GM20000 (cell line): ENCODE measurements at regions not wholly inside any gene's neighbourhood (a gene's known extent, or its start where the extent isn't known, plus 50 kb on each side); places are given as distances from the start of the nearest gene placed in this dataset.
"Not testable (repeated sequence)": the region's sequence is repeated elsewhere in the genome, so short reads cannot be mapped to it uniquely, and the experiment has no call there.

Source experiments
- DNase-seq: peaks from one replicate; pipeline ENCODE4 v3.0.0; 2012; ENCODE audit warnings: low spot score
- TF ChIP-seq, protein P1 (sequence below): IDR thresholded peaks from 2 replicates; pipeline ENCODE4 v1.5.1; 2012; ENCODE audit warnings: mild to moderate bottlenecking, control low read depth; ENCODE audit errors: extremely low read depth, missing control alignments

DNA sequence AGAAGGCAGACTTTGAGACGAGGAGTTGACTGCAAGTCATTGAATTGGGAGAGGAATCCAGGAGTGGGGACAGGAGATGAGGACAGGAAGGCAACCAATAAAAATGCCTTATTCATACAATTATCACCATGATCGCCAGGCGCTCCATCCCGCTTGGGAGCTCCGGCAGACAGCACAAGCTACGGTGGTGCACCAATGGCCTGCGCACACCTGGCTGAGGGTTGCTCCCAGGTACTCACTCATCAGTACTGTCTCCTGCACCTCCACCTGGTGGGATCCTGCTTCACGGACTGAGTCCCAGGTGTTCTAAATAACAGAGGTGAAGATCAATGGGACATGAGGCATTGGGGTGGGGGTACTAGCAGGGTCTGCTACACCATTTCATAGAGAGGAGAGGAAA, 160.0 kb upstream of the TNRC6C start:
- TF ChIP-seq, protein P1, sequence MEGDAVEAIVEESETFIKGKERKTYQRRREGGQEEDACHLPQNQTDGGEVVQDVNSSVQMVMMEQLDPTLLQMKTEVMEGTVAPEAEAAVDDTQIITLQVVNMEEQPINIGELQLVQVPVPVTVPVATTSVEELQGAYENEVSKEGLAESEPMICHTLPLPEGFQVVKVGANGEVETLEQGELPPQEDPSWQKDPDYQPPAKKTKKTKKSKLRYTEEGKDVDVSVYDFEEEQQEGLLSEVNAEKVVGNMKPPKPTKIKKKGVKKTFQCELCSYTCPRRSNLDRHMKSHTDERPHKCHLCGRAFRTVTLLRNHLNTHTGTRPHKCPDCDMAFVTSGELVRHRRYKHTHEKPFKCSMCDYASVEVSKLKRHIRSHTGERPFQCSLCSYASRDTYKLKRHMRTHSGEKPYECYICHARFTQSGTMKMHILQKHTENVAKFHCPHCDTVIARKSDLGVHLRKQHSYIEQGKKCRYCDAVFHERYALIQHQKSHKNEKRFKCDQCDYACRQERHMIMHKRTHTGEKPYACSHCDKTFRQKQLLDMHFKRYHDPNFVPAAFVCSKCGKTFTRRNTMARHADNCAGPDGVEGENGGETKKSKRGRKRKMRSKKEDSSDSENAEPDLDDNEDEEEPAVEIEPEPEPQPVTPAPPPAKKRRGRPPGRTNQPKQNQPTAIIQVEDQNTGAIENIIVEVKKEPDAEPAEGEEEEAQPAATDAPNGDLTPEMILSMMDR, result no peak
- no peak for DNase-seq

DNA sequence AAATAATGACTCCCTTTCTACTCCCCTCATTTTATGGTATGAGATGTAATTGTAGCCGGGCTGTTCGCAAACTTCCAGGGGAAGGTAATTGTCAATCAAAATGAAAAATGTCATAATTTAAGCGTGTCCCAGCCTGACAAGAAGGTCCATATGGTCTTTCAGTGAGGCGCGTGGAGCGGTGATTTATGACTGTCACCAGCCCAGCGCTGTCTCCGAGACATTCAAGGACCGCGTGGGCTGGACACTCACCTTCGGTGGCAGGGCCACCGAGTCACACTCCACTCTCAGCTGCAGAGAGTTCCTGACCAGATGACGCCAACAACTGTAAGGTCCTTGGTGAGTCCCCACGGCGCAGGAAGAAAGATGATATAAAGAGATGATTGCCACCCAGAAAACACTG, 157.7 kb upstream of the TNRC6C start:
- no peak for DNase-seq
- TF ChIP-seq, protein P1, result no peak

DNA sequence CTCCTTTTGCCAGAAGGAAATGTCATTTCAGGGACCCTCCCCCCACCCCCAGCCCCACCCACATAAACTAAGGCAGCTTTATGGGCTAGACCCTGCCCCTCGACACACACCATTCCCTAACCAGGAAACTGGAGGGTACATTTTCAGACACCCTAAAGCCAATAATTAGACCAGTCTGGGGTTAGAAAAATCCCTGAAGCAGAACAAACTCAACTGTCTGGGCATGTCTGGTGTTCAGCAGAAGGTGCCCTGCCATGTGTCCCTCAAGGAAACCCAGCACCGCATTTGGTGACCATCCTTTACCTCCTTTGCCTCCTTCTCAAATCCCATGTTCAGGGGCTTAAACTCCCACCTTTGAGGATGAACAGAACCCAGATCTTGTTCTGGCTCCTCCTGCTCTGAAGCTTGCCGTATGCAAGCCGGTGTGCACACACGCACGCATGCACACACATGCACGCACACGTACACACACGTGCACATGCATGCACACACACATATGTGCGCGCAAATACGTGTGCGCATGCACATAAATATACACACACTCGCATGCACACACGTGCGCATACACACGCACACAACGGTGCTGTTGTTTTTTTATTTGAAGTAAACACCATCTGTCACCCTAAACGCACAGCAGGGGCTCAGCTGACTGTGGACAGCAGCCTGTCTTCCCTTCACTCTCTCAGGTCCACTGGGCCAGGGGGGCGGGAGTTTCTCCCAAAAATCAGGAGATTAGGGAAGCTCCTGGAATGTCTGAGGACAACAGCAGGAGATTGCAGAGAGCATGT, 156.8 kb upstream of the TNRC6C start:
- TF ChIP-seq, protein P1, result no peak

DNA sequence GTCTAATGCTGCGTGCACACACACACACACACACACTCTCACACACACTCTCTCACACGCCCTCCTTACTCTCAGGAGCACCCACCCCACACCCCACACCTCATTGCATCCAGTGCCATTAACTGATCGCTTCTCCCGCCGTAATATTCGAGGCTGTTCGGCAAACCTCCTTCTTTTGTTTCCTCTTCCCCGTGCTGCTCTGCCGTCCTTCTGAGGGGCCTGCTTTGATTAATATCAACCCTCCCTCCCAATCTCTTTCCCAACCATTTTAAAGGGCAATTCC, 156.2 kb upstream of the TNRC6C start:
- no peak for DNase-seq
- TF ChIP-seq, protein P1, result no peak

More for the DNA sequence above, 156.8 kb upstream of the TNRC6C start:
- DNase-seq, result no peak

DNA sequence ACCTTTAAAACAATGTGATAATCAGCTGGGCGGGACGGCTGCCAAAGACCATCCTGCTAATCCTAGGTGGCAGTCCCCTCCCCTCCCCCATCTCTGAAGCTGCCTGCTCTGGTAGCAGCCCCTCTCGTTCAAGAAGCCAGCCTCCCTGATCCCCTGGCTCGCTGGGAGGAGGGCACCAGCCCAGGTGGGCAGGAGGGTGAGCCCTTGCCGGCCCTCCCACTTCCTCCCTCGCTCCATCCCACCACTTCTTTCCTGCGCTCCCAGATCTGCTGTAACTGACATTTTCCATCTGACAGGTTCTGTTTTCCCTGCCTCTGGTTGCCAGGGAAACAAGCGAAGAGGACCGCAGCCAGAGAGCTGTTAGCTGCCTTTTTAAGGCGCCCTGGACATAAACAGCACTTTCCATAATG, 155.7 kb upstream of the TNRC6C start:
- TF ChIP-seq, protein P1, result no peak
- no peak for DNase-seq

DNA sequence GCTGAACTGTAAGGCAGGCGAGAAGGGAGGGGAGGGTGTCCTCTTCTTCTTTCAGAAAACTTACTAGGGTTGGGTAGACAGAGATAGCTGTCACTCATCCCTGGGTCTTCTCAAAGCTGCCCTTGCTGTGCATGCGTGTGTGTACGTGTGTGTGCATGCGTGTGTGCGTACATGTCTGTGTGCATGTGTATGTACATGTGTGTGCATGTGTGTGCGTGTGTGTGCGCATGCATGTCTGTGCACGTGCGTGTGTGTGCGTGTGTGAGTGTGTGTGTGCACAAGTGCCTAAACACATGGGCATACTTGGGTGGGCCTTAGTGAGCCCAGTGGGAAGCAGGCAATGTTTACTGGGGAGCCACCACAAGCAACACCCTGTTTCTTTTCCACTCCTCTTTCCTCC, 154.8 kb upstream of the TNRC6C start:
- TF ChIP-seq, protein P1, result no peak
- no peak for DNase-seq

DNA sequence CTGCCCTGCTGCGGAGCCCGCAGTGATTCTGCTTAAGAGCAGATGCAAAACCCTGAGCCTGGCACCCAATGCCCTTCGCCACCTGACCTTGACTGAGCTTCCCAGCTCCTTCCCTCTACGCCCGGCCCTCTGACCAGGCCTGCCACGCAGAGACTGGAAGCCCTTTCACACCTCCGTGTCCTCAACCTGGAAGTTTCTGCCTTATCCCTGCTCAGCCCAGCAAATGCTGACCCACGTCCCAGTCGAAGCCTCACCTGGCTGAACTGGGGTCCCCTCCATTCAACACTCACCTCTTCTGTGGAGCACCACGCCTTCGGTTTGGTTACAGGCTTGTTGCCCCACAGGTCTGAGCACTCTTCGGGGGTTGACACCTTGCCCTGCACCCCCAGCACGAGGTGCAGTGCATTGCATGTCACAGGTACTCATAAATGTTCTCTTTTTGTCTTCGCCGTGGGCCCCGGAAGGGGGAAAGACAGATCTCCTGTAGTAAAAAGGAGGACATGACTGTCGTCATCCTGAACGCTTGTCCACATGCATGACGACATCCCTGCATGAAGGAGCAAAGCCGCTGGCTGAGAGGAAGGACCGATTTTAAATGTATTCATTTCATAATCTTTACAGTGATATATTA, 153.6 kb upstream of the TNRC6C start:
- no peak for DNase-seq
- TF ChIP-seq, protein P1, result no peak

DNA sequence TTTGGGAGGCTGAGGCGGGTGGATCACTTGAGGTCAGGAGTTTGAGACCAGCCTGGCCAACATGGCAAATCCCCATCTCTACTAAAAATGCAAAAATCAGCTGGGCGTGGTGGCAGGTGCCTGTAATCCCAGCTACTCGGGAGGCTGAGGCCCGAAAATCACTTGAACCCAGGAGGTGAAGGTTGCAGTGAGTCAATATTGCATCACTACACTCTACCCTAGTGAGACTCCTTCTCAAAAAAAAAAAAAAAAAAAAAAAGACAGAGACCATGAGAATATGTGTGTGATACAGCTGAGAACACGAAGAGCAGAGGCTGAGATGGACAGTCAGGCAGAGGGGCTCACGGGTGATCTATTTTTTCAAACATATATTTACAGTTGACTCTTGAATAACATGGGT, 152.5 kb upstream of the TNRC6C start:
- DNase-seq, result not testable (repeated sequence)
